IPS-20b (cell line): ENCODE measurements at regions not wholly inside any gene's neighbourhood (a gene's known extent, or its start where the extent isn't known, plus 50 kb on each side); places are given as distances from the start of the nearest gene placed in this dataset.

Source experiments
- H3K27ac ChIP-seq: one replicate; pipeline ENCODE4 v1.5.1; 2013; ENCODE audit warnings: low read length
- H3K27me3 ChIP-seq: 2 replicates; pipeline ENCODE4 v1.6.1; 2013; ENCODE audit warnings: mild to moderate bottlenecking, low read length, inconsistent platforms; ENCODE audit not compliant: insufficient read depth
- H3K36me3 ChIP-seq: 2 replicates; pipeline ENCODE4 v1.6.1; 2013; ENCODE audit warnings: low read depth, mild to moderate bottlenecking, inconsistent platforms, low read length, moderate library complexity; ENCODE audit not compliant: insufficient read depth
- H3K4me1 ChIP-seq: 2 replicates; pipeline ENCODE4 v1.6.1; 2013; ENCODE audit warnings: mild to moderate bottlenecking, control low read depth, inconsistent platforms, low read length, moderate library complexity; ENCODE audit not compliant: insufficient read depth
- H3K4me3 ChIP-seq: 2 replicates; pipeline ENCODE4 v1.5.1; 2013; ENCODE audit warnings: mild to moderate bottlenecking, low read length, inconsistent platforms
- H3K9ac ChIP-seq: 2 replicates; pipeline ENCODE4 v1.6.1; 2013; ENCODE audit warnings: low read depth, mild to moderate bottlenecking, inconsistent platforms, low read length, moderate library complexity
- H3K9me3 ChIP-seq: 2 replicates; pipeline ENCODE4 v1.6.1; 2013; ENCODE audit warnings: mild to moderate bottlenecking, low read depth, low read length, inconsistent platforms; ENCODE audit not compliant: insufficient read depth

DNA sequence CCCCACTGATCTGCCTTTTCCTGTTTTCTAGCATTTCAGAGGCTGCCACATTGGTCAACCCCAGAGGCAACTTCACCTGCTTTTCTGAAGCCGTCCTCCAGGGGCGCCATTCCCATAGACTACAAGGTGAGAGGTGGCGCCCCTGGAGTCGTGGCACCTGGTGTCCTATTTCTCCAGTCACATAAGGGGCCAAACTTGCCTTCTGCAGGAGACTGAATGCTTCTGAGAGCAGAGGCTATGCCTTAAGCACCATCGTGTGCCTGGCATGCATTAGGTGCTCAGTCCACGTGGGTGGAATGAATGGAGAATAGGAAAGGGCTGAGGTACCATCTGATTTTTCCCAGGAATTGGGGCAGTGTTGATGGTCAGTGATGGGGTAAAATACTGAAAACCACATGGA is 164.8 kb downstream of the HAPSTR1 start:
- H3K9ac ChIP-seq, result no peak overlapping the region
- no peaks in the 10 kb centered on the region for H3K36me3 ChIP-seq
- H3K9me3 ChIP-seq, result no peaks in the 10 kb centered on the region
- H3K4me3 ChIP-seq, result no peak overlapping the region
- no peaks in the 10 kb centered on the region for H3K4me1 ChIP-seq
- no peaks in the 10 kb centered on the region for H3K27me3 ChIP-seq
- no peak overlapping the region for H3K27ac ChIP-seq

DNA sequence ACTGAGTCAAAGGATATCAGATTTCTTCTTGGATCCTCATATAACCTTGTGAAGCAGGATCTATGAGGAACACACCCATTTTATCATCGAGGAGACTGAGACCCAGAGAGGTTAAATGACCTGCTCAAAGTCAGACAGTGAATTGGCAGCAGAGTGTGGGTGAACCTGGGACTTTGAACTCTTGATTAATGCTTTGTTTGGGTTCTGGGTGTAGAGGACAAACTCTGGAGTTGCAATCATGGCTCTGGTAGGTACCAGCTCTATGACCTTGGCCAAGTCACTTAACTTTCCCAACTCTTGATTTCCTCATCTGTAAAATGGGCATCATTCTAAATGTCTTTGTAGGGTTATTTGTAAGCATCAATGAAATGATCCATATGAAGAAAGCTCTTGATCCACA is 166.4 kb downstream of the HAPSTR1 start:
- no peaks in the 10 kb centered on the region for H3K4me1 ChIP-seq
- no peaks in the 10 kb centered on the region for H3K27me3 ChIP-seq
- no peak overlapping the region for H3K9ac ChIP-seq
- H3K9me3 ChIP-seq, result no peaks in the 10 kb centered on the region
- no peak overlapping the region for H3K27ac ChIP-seq
- no peaks in the 10 kb centered on the region for H3K36me3 ChIP-seq
- H3K4me3 ChIP-seq, result no peak overlapping the region

DNA sequence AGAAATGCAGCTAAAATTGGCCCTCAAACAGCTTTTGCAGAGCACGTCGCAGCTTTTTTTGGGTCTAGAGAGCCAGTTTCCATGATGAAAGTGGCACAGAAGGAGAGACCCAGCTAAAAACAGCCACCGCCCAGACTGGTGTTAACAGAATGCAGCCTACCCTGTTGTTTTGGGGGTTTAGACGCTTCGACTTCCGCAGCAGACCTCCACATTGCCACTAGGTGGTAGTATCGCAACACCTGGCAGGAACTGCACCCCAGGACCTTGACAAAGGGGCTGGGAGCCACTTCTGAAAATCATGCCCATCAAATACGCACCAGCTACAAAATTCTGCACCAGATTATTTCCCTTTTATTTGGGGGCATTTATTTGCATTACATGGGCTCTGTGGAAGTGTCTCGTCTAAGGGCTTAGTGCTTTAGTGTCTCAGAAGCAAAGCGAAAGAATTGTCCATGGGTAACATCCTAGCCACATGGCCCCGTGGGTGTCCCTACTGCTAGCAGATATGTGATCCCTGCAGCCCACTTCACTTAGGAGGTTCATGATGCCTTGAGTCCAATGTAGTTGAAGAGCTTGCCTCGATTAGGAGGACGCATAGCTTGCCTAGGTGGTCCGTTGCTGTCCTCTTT is 167.1 kb downstream of the HAPSTR1 start:
- no peaks in the 10 kb centered on the region; the same call in 1 of the 2 replicates for H3K4me1 ChIP-seq
- no peak overlapping the region for H3K27ac ChIP-seq
- no peaks in the 10 kb centered on the region for H3K36me3 ChIP-seq
- H3K4me3 ChIP-seq, result no peak overlapping the region
- H3K27me3 ChIP-seq, result no peaks in the 10 kb centered on the region
- no peak overlapping the region for H3K9ac ChIP-seq
- no peaks in the 10 kb centered on the region for H3K9me3 ChIP-seq

DNA sequence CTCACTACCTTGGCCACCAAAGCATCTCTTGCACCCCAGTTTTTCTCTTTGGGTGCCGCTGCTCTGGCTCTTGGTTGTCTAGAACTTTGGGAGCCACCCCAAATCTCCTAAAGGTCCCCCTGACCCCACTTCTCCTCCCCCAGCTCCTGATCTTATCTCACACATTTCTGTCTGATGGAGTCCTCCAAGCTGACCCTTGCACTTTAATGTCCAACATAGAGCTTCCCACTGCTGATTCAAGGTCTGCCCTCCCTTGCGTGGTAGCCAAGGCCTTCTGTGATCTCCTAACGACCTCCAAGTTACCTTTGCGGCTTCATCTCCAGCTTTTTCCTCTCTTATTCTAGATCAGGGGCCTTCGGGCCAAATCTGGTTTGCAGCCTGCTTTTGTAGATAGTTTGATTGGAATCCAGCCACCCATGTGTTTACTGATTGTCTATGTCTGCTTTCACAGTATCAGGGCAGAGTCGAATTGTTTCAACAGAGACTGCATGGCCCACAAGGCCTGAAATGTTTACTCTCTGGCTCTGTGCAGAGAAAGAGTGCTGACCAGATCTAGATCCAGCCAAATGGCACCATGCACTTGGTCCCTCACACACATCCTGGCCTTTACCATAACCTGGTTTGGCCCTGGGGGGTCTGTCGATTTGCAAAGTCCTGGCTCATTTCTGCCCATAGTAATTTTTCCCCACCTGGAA is 168.6 kb downstream of the HAPSTR1 start:
- no peak overlapping the region for H3K9ac ChIP-seq
- peaks cover 3% of the 10 kb centered on the region; the same call in 1 of the 2 replicates for H3K4me1 ChIP-seq
- H3K4me3 ChIP-seq, result no peak overlapping the region
- H3K9me3 ChIP-seq, result no peaks in the 10 kb centered on the region
- H3K27me3 ChIP-seq, result no peaks in the 10 kb centered on the region
- no peak overlapping the region for H3K27ac ChIP-seq
- H3K36me3 ChIP-seq, result no peaks in the 10 kb centered on the region

DNA sequence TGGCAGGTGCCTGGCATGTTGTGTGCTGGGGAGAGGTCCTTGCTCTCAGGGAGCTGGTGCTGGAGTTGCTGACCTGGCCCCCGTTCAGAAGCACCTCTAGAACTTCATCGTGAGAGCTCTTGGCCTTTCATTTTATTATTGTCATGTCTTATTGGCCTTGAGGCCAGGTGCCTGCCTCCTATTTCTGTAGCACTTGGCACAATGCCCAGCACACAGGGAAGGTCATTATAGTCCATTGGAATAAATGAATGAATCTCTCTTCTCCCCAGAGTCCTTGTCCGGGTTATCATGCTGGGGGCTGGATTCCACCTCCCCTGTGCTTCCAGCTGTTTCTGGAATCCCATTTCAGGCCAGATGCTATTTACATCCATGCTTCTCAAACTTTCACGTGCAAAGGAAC is 169.2 kb downstream of the HAPSTR1 start:
- H3K27ac ChIP-seq, result no peak overlapping the region
- no peaks in the 10 kb centered on the region for H3K9me3 ChIP-seq
- peaks cover 3% of the 10 kb centered on the region; the same call in 1 of the 2 replicates for H3K4me1 ChIP-seq
- H3K9ac ChIP-seq, result no peak overlapping the region
- H3K4me3 ChIP-seq, result no peak overlapping the region
- H3K27me3 ChIP-seq, result no peaks in the 10 kb centered on the region
- H3K36me3 ChIP-seq, result no peaks in the 10 kb centered on the region

DNA sequence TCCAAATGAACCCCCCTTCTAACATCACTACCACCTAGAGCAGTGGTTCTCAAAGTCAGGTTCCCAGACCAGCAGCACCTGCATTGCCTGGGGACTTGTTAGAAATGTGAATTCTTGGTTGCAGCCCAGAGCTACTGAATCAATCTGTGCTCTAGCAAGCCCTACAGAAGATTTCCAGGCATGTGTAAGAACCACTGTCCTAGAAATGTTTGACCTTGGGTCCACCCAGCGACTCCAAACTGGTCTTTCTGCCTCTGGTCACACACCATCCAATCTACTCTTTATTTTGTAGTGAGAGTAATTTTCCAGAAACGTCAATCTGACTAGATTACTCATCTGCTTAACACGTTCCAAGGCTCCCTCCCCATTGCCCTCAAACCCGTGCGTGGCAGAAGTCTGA is 169.9 kb downstream of the HAPSTR1 start:
- Histone ChIP-seq H3K36me3 (no peaks in the 10 kb centered on the region), H3K27ac (no peak overlapping the region), H3K9ac (no peak overlapping the region)

DNA sequence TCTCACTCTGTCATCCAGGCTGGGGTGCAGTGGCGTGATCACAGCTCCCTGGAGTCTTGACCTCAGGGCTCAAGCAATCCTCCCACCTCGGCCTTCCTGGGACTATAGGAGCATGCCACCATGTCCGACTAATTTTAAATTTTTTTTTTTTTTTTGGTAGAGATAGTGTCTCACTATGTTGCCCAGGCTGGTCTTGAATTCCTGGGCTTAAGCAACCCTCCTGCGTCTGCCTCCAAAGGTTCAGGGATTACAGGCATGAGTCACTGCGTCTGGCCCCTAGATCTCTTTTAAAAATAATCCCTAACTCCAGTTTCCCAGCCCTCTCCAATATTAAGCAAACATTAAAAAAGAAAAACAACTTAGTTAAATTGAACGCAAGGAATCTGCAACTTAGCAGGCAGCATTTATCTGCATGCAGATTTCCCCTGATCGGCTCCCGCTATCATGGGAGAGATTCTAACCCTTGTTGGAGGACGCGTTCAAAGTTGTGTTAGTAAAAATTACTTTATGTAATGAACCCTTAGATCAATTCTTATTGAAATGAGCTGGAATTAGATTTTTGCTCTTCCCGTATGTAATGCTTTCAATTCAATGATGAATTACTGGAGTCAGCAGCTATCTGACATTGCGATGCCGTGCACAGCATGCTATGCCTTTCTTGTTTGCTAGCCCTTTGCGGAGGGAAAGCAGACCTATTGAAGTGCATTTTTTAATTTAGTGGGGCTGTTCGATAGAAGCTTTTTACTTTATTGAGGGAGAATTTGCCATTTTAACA is 171.7 kb downstream of the HAPSTR1 start:
- Histone ChIP-seq H3K4me3 (no peak overlapping the region), H3K9me3 (no peaks in the 10 kb centered on the region), H3K9ac (no peak overlapping the region), H3K27ac (no peak overlapping the region), H3K4me1 (peaks cover 3% of the 10 kb centered on the region; the same call in 1 of the 2 replicates), H3K36me3 (no peaks in the 10 kb centered on the region), H3K27me3 (no peaks in the 10 kb centered on the region)

More for the DNA sequence above, 169.9 kb downstream of the HAPSTR1 start:
- peaks cover 3% of the 10 kb centered on the region; the same call in 1 of the 2 replicates for H3K4me1 ChIP-seq
- no peak overlapping the region for H3K4me3 ChIP-seq
- H3K27me3 ChIP-seq, result no peaks in the 10 kb centered on the region
- no peaks in the 10 kb centered on the region for H3K9me3 ChIP-seq

DNA sequence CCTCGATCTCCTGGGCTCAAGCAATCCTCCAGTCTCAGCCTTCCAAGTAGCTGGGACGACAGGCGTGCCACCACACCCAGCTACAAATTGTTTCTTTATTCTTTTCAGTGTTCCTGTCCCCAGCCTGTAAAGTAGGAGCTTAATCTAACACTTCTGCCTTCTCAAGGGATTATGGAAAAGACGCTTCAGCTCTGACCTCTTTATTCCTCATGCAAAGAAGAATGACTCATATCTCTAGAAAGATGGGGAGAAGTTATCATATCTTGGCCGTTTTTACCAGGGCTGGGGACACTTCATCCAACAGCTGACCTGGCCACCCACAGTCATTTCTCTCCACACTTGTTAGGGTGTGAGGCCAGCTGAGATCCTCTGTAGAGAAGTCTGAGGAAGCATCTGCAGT is 172.6 kb downstream of the HAPSTR1 start:
- Histone ChIP-seq H3K27me3 (no peaks in the 10 kb centered on the region), H3K36me3 (no peaks in the 10 kb centered on the region), H3K9me3 (no peaks in the 10 kb centered on the region), H3K9ac (no peak overlapping the region), H3K4me3 (no peak overlapping the region), H3K4me1 (peaks cover 3% of the 10 kb centered on the region; the same call in 1 of the 2 replicates), H3K27ac (no peak overlapping the region)

DNA sequence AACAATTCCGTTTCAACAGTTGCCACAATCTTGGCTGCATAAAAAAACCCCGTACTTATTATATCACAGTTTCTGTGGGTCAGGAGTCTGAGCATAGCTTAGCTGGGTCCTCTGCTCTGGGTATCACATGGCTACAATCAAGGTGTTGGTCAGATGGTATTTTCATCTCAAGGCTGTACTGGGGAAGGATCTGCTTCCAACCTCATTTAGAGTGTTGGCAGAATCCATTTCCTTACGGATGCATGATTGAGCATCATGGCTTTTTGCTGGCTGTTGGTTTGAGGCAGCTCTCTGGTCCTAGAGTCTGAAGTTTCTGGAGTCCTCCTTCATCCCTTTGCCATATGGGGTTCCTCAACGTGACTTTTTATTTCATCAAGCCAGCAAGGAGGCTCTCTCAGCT is 177.0 kb downstream of the HAPSTR1 start:
- Histone ChIP-seq H3K4me1 (peaks cover 3% of the 10 kb centered on the region; the same call in 1 of the 2 replicates), H3K9ac (no peak overlapping the region), H3K27me3 (no peaks in the 10 kb centered on the region; the same call in 1 of the 2 replicates), H3K4me3 (no peak overlapping the region), H3K9me3 (no peaks in the 10 kb centered on the region), H3K36me3 (no peaks in the 10 kb centered on the region), H3K27ac (no peak overlapping the region)

DNA sequence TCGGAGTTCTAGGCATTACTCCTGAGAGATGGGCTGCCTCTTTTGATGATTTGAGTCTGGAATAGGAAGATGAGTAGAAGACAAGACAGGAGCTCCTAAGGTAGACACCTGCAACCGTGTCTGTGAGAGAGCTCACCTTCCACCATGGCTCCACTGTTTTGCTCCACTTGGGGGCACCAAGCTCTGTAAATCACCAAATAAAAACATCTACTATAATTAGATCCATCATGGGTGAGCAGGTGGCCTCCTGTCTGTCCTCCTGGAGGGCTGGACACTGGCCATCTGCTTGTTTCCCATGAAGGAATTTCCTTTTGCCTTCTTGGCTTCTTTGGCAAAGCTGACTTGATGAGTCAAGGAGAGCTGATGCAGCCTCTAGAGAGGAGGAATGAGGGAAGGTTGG is 179.0 kb downstream of the HAPSTR1 start:
- Histone ChIP-seq H3K36me3 (no peaks in the 10 kb centered on the region), H3K4me1 (no peaks in the 10 kb centered on the region), H3K4me3 (no peak overlapping the region), H3K27me3 (no peaks in the 10 kb centered on the region; the same call in 1 of the 2 replicates), H3K9ac (no peak overlapping the region), H3K9me3 (no peaks in the 10 kb centered on the region), H3K27ac (no peak overlapping the region)

DNA sequence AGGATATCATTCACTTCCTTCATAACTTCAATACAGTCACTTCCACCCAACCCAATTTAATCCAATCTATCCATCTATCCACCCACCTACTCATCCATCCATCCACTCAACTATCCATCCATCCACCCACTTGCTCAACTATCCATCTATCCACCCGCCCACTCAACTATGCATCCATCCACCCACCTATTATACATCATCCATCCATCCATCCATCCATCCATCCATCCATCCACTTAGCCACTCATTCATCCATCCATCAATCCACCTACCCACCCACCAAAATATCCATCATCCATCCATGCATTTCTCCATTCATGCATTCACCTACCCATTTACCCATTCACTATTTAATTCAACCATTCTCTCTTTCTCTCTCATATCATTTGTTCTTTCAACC is 179.5 kb downstream of the HAPSTR1 start:
- no peaks in the 10 kb centered on the region for H3K36me3 ChIP-seq
- H3K4me1 ChIP-seq, result no peaks in the 10 kb centered on the region
- no peak overlapping the region for H3K9ac ChIP-seq
- H3K27me3 ChIP-seq, result no peaks in the 10 kb centered on the region; the same call in 1 of the 2 replicates
- H3K27ac ChIP-seq, result no peak overlapping the region
- H3K4me3 ChIP-seq, result no peak overlapping the region
- no peaks in the 10 kb centered on the region for H3K9me3 ChIP-seq
